DND-41 (cell line): ENCODE measurements at regions not wholly inside any gene's neighbourhood (a gene's known extent, or its start where the extent isn't known, plus 50 kb on each side); places are given as distances from the start of the nearest gene placed in this dataset.

ENCODE experiments used
- ATAC-seq: fragments of 200-7000 bp; cut with Tn5 transposase; 3 replicates; pipeline ENCODE4 v1.9.1; 2021; ENCODE audit warnings: low read depth; ENCODE audit not compliant: insufficient read depth
- DNase-seq: peaks from one replicate; pipeline ENCODE4 v3.0.0-alpha.2; 2020
- H2AFZ ChIP-seq: 2 replicates; pipeline ENCODE4 v1.6.0; 2012; ENCODE audit warnings: low read depth, low read length
- H3K27ac ChIP-seq: 2 replicates; pipeline ENCODE4 v1.5.1; 2012; ENCODE audit warnings: low read length, inconsistent platforms
- H3K27me3 ChIP-seq: fragments of 200-600 bp; sonication (generic); 2 replicates; pipeline ENCODE4 v1.6.0; 2012; ENCODE audit warnings: low read length, mild to moderate bottlenecking, inconsistent platforms; ENCODE audit not compliant: insufficient read depth, poor library complexity
- H3K36me3 ChIP-seq: 2 replicates; pipeline ENCODE4 v1.5.1; 2012; ENCODE audit warnings: low read length, inconsistent platforms; ENCODE audit not compliant: insufficient read depth
- H3K4me1 ChIP-seq: 2 replicates; pipeline ENCODE4 v1.5.1; 2012; ENCODE audit warnings: mild to moderate bottlenecking, low read length; ENCODE audit not compliant: insufficient read depth
- H3K4me2 ChIP-seq: 2 replicates; pipeline ENCODE4 v1.6.0; 2012; ENCODE audit warnings: mild to moderate bottlenecking, moderate library complexity, low read length, inconsistent platforms; ENCODE audit not compliant: insufficient read depth
- H3K4me3 ChIP-seq, 2 experiments: fragments of 200-600 bp in 1 of 2; shearing (Covaris generic) in 1 of 2; 2 replicates each; pipeline ENCODE4 v1.5.1; 2012 to 2016; ENCODE audit warnings: inconsistent platforms in 2 of 2, low read length in 2 of 2, mild to moderate bottlenecking in 2 of 2, low read depth in 1 of 2, moderate library complexity in 1 of 2
- H3K79me2 ChIP-seq: 2 replicates; pipeline ENCODE4 v1.6.0; 2012; ENCODE audit warnings: low read length, inconsistent platforms; ENCODE audit not compliant: insufficient read depth
- H3K9ac ChIP-seq: 2 replicates; pipeline ENCODE4 v1.6.0; 2012; ENCODE audit warnings: low read depth, mild to moderate bottlenecking, inconsistent platforms, low read length, moderate library complexity
- H3K9me3 ChIP-seq: 2 replicates; pipeline ENCODE4 v1.5.1; 2012; ENCODE audit warnings: low read length, moderate library complexity, mild to moderate bottlenecking, inconsistent platforms; ENCODE audit not compliant: insufficient read depth, severe bottlenecking
- H4K20me1 ChIP-seq: 2 replicates; pipeline ENCODE4 v1.6.0; 2012; ENCODE audit warnings: low read length; ENCODE audit not compliant: insufficient read depth
- EZH2 ChIP-seq: IDR thresholded peaks from 3 replicates; pipeline ENCODE4 v1.6.1; 2012; ENCODE audit warnings: borderline replicate concordance, low read depth, mild to moderate bottlenecking, moderate library complexity, low read length, inconsistent platforms; ENCODE audit not compliant: severe bottlenecking
- TF ChIP-seq, protein P1 (sequence below): IDR thresholded peaks from 2 replicates; pipeline ENCODE4 v1.5.1; 2012; ENCODE audit warnings: borderline replicate concordance, low read length, moderate library complexity, mild to moderate bottlenecking; ENCODE audit not compliant: poor library complexity, severe bottlenecking; ENCODE audit errors: extremely low read depth

GRCh38 chr21:41689289-41689583 lies 77.6 kb downstream of the RIPK4 start:
- no peaks in the 10 kb centered on the region for H4K20me1 ChIP-seq
- no peak overlapping the region for H3K4me3 ChIP-seq
- no peak overlapping the region for H2AFZ ChIP-seq
- ATAC-seq (no peak), DNase-seq (no peak)
- no peak overlapping the region for H3K9ac ChIP-seq
- H3K4me1 ChIP-seq = peaks cover 11% of the 10 kb centered on the region
- H3K9me3 ChIP-seq = no peaks in the 10 kb centered on the region
- no peaks in the 10 kb centered on the region for H3K79me2 ChIP-seq
- H3K27me3 ChIP-seq = no peaks in the 10 kb centered on the region
- no peak for TF ChIP-seq EZH2
- TF ChIP-seq, protein P1, sequence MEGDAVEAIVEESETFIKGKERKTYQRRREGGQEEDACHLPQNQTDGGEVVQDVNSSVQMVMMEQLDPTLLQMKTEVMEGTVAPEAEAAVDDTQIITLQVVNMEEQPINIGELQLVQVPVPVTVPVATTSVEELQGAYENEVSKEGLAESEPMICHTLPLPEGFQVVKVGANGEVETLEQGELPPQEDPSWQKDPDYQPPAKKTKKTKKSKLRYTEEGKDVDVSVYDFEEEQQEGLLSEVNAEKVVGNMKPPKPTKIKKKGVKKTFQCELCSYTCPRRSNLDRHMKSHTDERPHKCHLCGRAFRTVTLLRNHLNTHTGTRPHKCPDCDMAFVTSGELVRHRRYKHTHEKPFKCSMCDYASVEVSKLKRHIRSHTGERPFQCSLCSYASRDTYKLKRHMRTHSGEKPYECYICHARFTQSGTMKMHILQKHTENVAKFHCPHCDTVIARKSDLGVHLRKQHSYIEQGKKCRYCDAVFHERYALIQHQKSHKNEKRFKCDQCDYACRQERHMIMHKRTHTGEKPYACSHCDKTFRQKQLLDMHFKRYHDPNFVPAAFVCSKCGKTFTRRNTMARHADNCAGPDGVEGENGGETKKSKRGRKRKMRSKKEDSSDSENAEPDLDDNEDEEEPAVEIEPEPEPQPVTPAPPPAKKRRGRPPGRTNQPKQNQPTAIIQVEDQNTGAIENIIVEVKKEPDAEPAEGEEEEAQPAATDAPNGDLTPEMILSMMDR = no peak
- no peak overlapping the region for H3K4me2 ChIP-seq
- no peaks in the 10 kb centered on the region for H3K36me3 ChIP-seq
- H3K27ac ChIP-seq = no peak overlapping the region

GRCh38 chr21:41687633-41688032 lies 79.2 kb downstream of the RIPK4 start:
- no peak overlapping the region for H3K4me2 ChIP-seq
- H3K4me1 ChIP-seq = peaks cover 11% of the 10 kb centered on the region
- H3K9me3 ChIP-seq = no peaks in the 10 kb centered on the region
- no peaks in the 10 kb centered on the region for H3K79me2 ChIP-seq
- H3K27me3 ChIP-seq = no peaks in the 10 kb centered on the region
- H3K36me3 ChIP-seq = no peaks in the 10 kb centered on the region
- no peak overlapping the region for H3K9ac ChIP-seq
- H3K27ac ChIP-seq = no peak overlapping the region
- ATAC-seq (no peak), DNase-seq (no peak)
- no peak overlapping the region for H3K4me3 ChIP-seq
- TF ChIP-seq, protein P1 = no peak
- TF ChIP-seq EZH2 = no peak
- no peak overlapping the region for H2AFZ ChIP-seq
- H4K20me1 ChIP-seq = no peaks in the 10 kb centered on the region

- H3K4me2 ChIP-seq = no peak overlapping the region
- DNase-seq = no peak
- H3K4me3 ChIP-seq = no peak overlapping the region
- H3K79me2 ChIP-seq = no peaks in the 10 kb centered on the region
- no peak for TF ChIP-seq EZH2
- TF ChIP-seq, protein P1 = no peak
- H4K20me1 ChIP-seq = no peaks in the 10 kb centered on the region
- H3K4me1 ChIP-seq = peaks cover 8% of the 10 kb centered on the region
- H3K27ac ChIP-seq = no peak overlapping the region
- H3K9me3 ChIP-seq = no peaks in the 10 kb centered on the region
- H3K9ac ChIP-seq = no peak overlapping the region
- no peaks in the 10 kb centered on the region for H3K36me3 ChIP-seq
- ATAC-seq = no peak
- H3K27me3 ChIP-seq = no peaks in the 10 kb centered on the region
- no peak overlapping the region for H2AFZ ChIP-seq
Observed at GRCh38 chr21:41686664-41687063, 80.2 kb downstream of the RIPK4 start.

GRCh38 chr21:41685511-41686149 lies 81.2 kb downstream of the RIPK4 start:
- Histone ChIP-seq H3K27me3 (no peaks in the 10 kb centered on the region), H3K9me3 (no peaks in the 10 kb centered on the region), H3K9ac (no peak overlapping the region), H3K79me2 (no peaks in the 10 kb centered on the region), H3K4me2 (no peak overlapping the region), H3K4me3 (no peak overlapping the region), H4K20me1 (no peaks in the 10 kb centered on the region), H2AFZ (no peak overlapping the region), H3K27ac (no peak overlapping the region), H3K36me3 (no peaks in the 10 kb centered on the region), H3K4me1 (no peaks in the 10 kb centered on the region)
- TF ChIP-seq, protein P1 = no peak
- no peak for TF ChIP-seq EZH2
- no peak for DNase-seq
- ATAC-seq = no peak
